ENCODE measurements at regions not wholly inside any gene's neighbourhood (a gene's known extent, or its start where the extent isn't known, plus 50 kb on each side); places are given as distances from the start of the nearest gene placed in this dataset.

GRCh38 chr4:117334451-117335188 lies 249.2 kb upstream of the TRAM1L1 start:
- Mint-ChIP-seq H3K27me3 (no peaks in the 10 kb centered on the region), H3K4me1 (no peaks in the 10 kb centered on the region), H3K9me3 (peaks cover 0 to 6% (median 0%) of the 10 kb centered on the region in 3 donors), H3K27ac (no peak overlapping the region), H3K36me3 (no peaks in the 10 kb centered on the region), H3K4me3 (no peak overlapping the region)
- H3K4me1 ChIP-seq (ENCODE audit: control insufficient read depth in 1 of 2, extremely low read depth in 1 of 2, insufficient read depth in 2 of 2, low read length in 2 of 2): no peaks in the 10 kb centered on the region
- no peaks in the 10 kb centered on the region for H3K36me3 ChIP-seq (ENCODE audit: control insufficient read depth in 2 of 2, extremely low read depth in 1 of 2, insufficient read depth in 1 of 2, low read length in 1 of 2)
- no peaks in the 10 kb centered on the region for H3K9me3 ChIP-seq
- 100% methylated on average over 1 of the region's 7 CpGs for WGBS (ENCODE audit: insufficient coverage)
- ChIA-PET POLR2A (no interaction called here), CTCF (no interaction called here)
- H3K27ac ChIP-seq (ENCODE audit: low read length): no peak overlapping the region
- no peak for DNase-seq
- ATAC-seq (replicated peaks in 1 of 4): no peak
- no peak overlapping the region for H3K4me3 ChIP-seq (ENCODE audit: control insufficient read depth in 1 of 2, extremely low read depth in 1 of 2, low read length in 1 of 2)
- no peaks in the 10 kb centered on the region for H3K27me3 ChIP-seq (replicated peaks in 1 of 2; ENCODE audit: control insufficient read depth in 2 of 2, extremely low read depth in 1 of 2, insufficient read depth in 2 of 2, low read length in 1 of 2)

GRCh38 chr4:117357437-117357836 lies 272.1 kb upstream of the TRAM1L1 start:
- CTCF ChIA-PET: no interaction called here
- Histone ChIP-seq H3K4me3 (ENCODE audit: control insufficient read depth in 1 of 2, extremely low read depth in 1 of 2, low read length in 1 of 2) (no peak overlapping the region), H3K9me3 (no peaks in the 10 kb centered on the region), H3K27ac (ENCODE audit: low read length) (no peak overlapping the region), H3K27me3 (replicated peaks in 1 of 2; ENCODE audit: control insufficient read depth in 2 of 2, extremely low read depth in 1 of 2, insufficient read depth in 2 of 2, low read length in 1 of 2) (no peaks in the 10 kb centered on the region), H3K36me3 (ENCODE audit: control insufficient read depth in 2 of 2, extremely low read depth in 1 of 2, insufficient read depth in 1 of 2, low read length in 1 of 2) (no peaks in the 10 kb centered on the region), H3K4me1 (ENCODE audit: control insufficient read depth in 1 of 2, extremely low read depth in 1 of 2, insufficient read depth in 2 of 2, low read length in 2 of 2) (no peaks in the 10 kb centered on the region)
- DNase-seq: no peak
- Mint-ChIP-seq H3K36me3 (no peaks in the 10 kb centered on the region), H3K4me3 (no peak overlapping the region), H3K27me3 (no peaks in the 10 kb centered on the region), H3K9me3 (peaks cover 0 to 3% (median 2%) of the 10 kb centered on the region in 3 donors), H3K27ac (no peak overlapping the region), H3K4me1 (no peaks in the 10 kb centered on the region)
- 91% methylated on average over 4 of the region's 5 CpGs for WGBS (ENCODE audit: insufficient coverage)
- POLR2A ChIA-PET: no interaction called here
- ATAC-seq (replicated peaks in 1 of 4): no peak

- ChIA-PET CTCF (no interaction called here), POLR2A (no interaction called here)
- ATAC-seq (replicated peaks in 1 of 4) (no peak), DNase-seq (no peak)
- no peaks in the 10 kb centered on the region for H3K36me3 Mint-ChIP-seq
- Histone ChIP-seq H3K4me3 (ENCODE audit: control insufficient read depth in 1 of 2, extremely low read depth in 1 of 2, low read length in 1 of 2) (no peak overlapping the region), H3K27ac (ENCODE audit: low read length) (no peak overlapping the region), H3K36me3 (ENCODE audit: control insufficient read depth in 2 of 2, extremely low read depth in 1 of 2, insufficient read depth in 1 of 2, low read length in 1 of 2) (no peaks in the 10 kb centered on the region), H3K9me3 (no peaks in the 10 kb centered on the region), H3K4me1 (ENCODE audit: control insufficient read depth in 1 of 2, extremely low read depth in 1 of 2, insufficient read depth in 2 of 2, low read length in 2 of 2) (no peaks in the 10 kb centered on the region), H3K27me3 (replicated peaks in 1 of 2; ENCODE audit: control insufficient read depth in 2 of 2, extremely low read depth in 1 of 2, insufficient read depth in 2 of 2, low read length in 1 of 2) (no peaks in the 10 kb centered on the region)
- no peaks in the 10 kb centered on the region for H3K4me1 Mint-ChIP-seq
- H3K27ac Mint-ChIP-seq: no peak overlapping the region
- 73% methylated on average over 2 of the region's 4 CpGs for WGBS (ENCODE audit: insufficient coverage)
- no peak overlapping the region for H3K4me3 Mint-ChIP-seq
- H3K9me3 Mint-ChIP-seq: peaks cover 0 to 3% (median 2%) of the 10 kb centered on the region in 3 donors
- H3K27me3 Mint-ChIP-seq: no peaks in the 10 kb centered on the region
Measured at GRCh38 chr4:117357866-117358265, 272.5 kb upstream of the TRAM1L1 start.

- Mint-ChIP-seq H3K4me3 (no peak overlapping the region), H3K36me3 (no peaks in the 10 kb centered on the region)
- CTCF ChIA-PET: no interaction called here
Measured at GRCh38 chr4:117370944-117371668, 285.7 kb upstream of the TRAM1L1 start.

GRCh38 chr4:117375101-117375500 lies 289.7 kb upstream of the TRAM1L1 start:
- Mint-ChIP-seq H3K4me3 (no peak overlapping the region), H3K27me3 (no peaks in the 10 kb centered on the region), H3K4me1 (no peaks in the 10 kb centered on the region), H3K36me3 (no peaks in the 10 kb centered on the region), H3K9me3 (peaks cover 2 to 7% (median 7%) of the 10 kb centered on the region in 3 donors), H3K27ac (no peak overlapping the region)
- no peaks in the 10 kb centered on the region for H3K9me3 ChIP-seq
- no peak overlapping the region for H3K27ac ChIP-seq (ENCODE audit: low read length)
- H3K27me3 ChIP-seq (replicated peaks in 1 of 2; ENCODE audit: control insufficient read depth in 2 of 2, extremely low read depth in 1 of 2, insufficient read depth in 2 of 2, low read length in 1 of 2): no peaks in the 10 kb centered on the region
- ChIA-PET POLR2A (interaction anchor here in 1 of 2 donors (0.7 kb wide), 1 partner anchor 17 kb away, joined by 3 read pairs; no protein-coding TSS in a partner anchor), CTCF (interaction anchor here in 1 of 2 donors (0.7 kb wide), 2 partner anchors 1165 to 1646 kb away, joined by 4 read pairs; no protein-coding TSS in a partner anchor)
- no peak for DNase-seq
- H3K4me3 ChIP-seq (ENCODE audit: control insufficient read depth in 1 of 2, extremely low read depth in 1 of 2, low read length in 1 of 2): no peak overlapping the region
- H3K4me1 ChIP-seq (ENCODE audit: control insufficient read depth in 1 of 2, extremely low read depth in 1 of 2, insufficient read depth in 2 of 2, low read length in 2 of 2): no peaks in the 10 kb centered on the region
- no peak for ATAC-seq (replicated peaks in 1 of 4)
- no peaks in the 10 kb centered on the region for H3K36me3 ChIP-seq (ENCODE audit: control insufficient read depth in 2 of 2, extremely low read depth in 1 of 2, insufficient read depth in 1 of 2, low read length in 1 of 2)
- 33% methylated on average over 1 of the region's 3 CpGs for WGBS (ENCODE audit: insufficient coverage)

More at GRCh38 chr4:117370944-117371668, 285.7 kb upstream of the TRAM1L1 start:
- H3K4me3 ChIP-seq (ENCODE audit: control insufficient read depth in 1 of 2, extremely low read depth in 1 of 2, low read length in 1 of 2): no peak overlapping the region
- Mint-ChIP-seq H3K9me3 (peaks cover 5 to 7% (median 7%) of the 10 kb centered on the region in 3 donors), H3K27ac (no peak overlapping the region), H3K27me3 (no peaks in the 10 kb centered on the region), H3K4me1 (no peaks in the 10 kb centered on the region)
- POLR2A ChIA-PET: no interaction called here
- no peaks in the 10 kb centered on the region for H3K27me3 ChIP-seq (replicated peaks in 1 of 2; ENCODE audit: control insufficient read depth in 2 of 2, extremely low read depth in 1 of 2, insufficient read depth in 2 of 2, low read length in 1 of 2)
- no peak overlapping the region for H3K27ac ChIP-seq (ENCODE audit: low read length)
- no peaks in the 10 kb centered on the region for H3K4me1 ChIP-seq (ENCODE audit: control insufficient read depth in 1 of 2, extremely low read depth in 1 of 2, insufficient read depth in 2 of 2, low read length in 2 of 2)
- 87% methylated on average over 2 of the region's 4 CpGs for WGBS (ENCODE audit: insufficient coverage)
- DNase-seq (no peak), ATAC-seq (replicated peaks in 1 of 4) (no peak)
- no peaks in the 10 kb centered on the region for H3K36me3 ChIP-seq (ENCODE audit: control insufficient read depth in 2 of 2, extremely low read depth in 1 of 2, insufficient read depth in 1 of 2, low read length in 1 of 2)
- no peaks in the 10 kb centered on the region for H3K9me3 ChIP-seq

- H3K27me3 Mint-ChIP-seq: no peaks in the 10 kb centered on the region
- H3K4me1 Mint-ChIP-seq: no peaks in the 10 kb centered on the region
- Histone ChIP-seq H3K27ac (ENCODE audit: low read length) (no peak overlapping the region), H3K9me3 (no peaks in the 10 kb centered on the region), H3K4me1 (ENCODE audit: control insufficient read depth in 1 of 2, extremely low read depth in 1 of 2, insufficient read depth in 2 of 2, low read length in 2 of 2) (no peaks in the 10 kb centered on the region), H3K4me3 (ENCODE audit: control insufficient read depth in 1 of 2, extremely low read depth in 1 of 2, low read length in 1 of 2) (no peak overlapping the region), H3K36me3 (ENCODE audit: control insufficient read depth in 2 of 2, extremely low read depth in 1 of 2, insufficient read depth in 1 of 2, low read length in 1 of 2) (no peaks in the 10 kb centered on the region), H3K27me3 (replicated peaks in 1 of 2; ENCODE audit: control insufficient read depth in 2 of 2, extremely low read depth in 1 of 2, insufficient read depth in 2 of 2, low read length in 1 of 2) (no peaks in the 10 kb centered on the region)
- peaks cover 0 to 2% (median 0%) of the 10 kb centered on the region in 3 donors for H3K9me3 Mint-ChIP-seq
- no peak overlapping the region for H3K4me3 Mint-ChIP-seq
- ChIA-PET CTCF (no interaction called here), POLR2A (no interaction called here)
- no peaks in the 10 kb centered on the region for H3K36me3 Mint-ChIP-seq
- no peak overlapping the region for H3K27ac Mint-ChIP-seq
- no peak for ATAC-seq (replicated peaks in 1 of 4)
- no peak for DNase-seq
Measured at GRCh38 chr4:117376692-117377091, 291.3 kb upstream of the TRAM1L1 start.

All from T-cell (primary cell).